ENCODE measurements at regions not wholly inside any gene's neighbourhood (a gene's known extent, or its start where the extent isn't known, plus 50 kb on each side); places are given as distances from the start of the nearest gene placed in this dataset.

- TF ChIP-seq CTCF (conservative IDR thresholded peaks at IDR 0.05; ENCODE audit: low read depth, low read length) (no peak), EZH2 (IDR thresholded peaks at IDR 0.05; ENCODE audit: borderline replicate concordance, low read depth, low read length, poor library complexity, severe bottlenecking) (no peak)
Observed at GRCh38 chr14:80344208-80344607, 132.9 kb upstream of the DIO2 start.
